CD4-positive, CD25-positive, alpha-beta regulatory T cell (primary cell): ENCODE measurements at regions not wholly inside any gene's neighbourhood (a gene's known extent, or its start where the extent isn't known, plus 50 kb on each side); places are given as distances from the start of the nearest gene placed in this dataset.
"Not testable (repeated sequence)": the region's sequence is repeated elsewhere in the genome, so short reads cannot be mapped to it uniquely, and the experiment has no call there.

Experiments
- ATAC-seq, 2 donors: fragments of 150-1000 bp; cut with Tn5 transposase; one replicate each; pipeline ENCODE4 v1.10.0; 2021; ENCODE audit warnings: low read depth in 2 of 2, moderate number of reproducible peaks in 2 of 2, moderate library complexity in 1 of 2
- DNase-seq, 3 donors: peaks; one replicate each; pipeline versions ENCODE4 v3.0.0 to v3.0.0-alpha.2; 2012 to 2022; ENCODE audit warnings: mixed read lengths in 1 of 3
- H3K27ac ChIP-seq: one replicate; pipeline ENCODE4 v1.7.0; 2013; ENCODE audit warnings: mild to moderate bottlenecking, low read length; ENCODE audit not compliant: insufficient read depth, poor library complexity, severe bottlenecking
- H3K27me3 ChIP-seq: one replicate; pipeline ENCODE4 v1.7.0; 2013; ENCODE audit warnings: low read length; ENCODE audit not compliant: control insufficient read depth, insufficient read depth
- H3K36me3 ChIP-seq: one replicate; pipeline ENCODE4 v1.7.0; 2013; ENCODE audit warnings: mild to moderate bottlenecking, low read length, moderate library complexity; ENCODE audit not compliant: control insufficient read depth, insufficient read depth
- H3K4me1 ChIP-seq: 2 replicates; pipeline ENCODE4 v1.7.0; 2013; ENCODE audit warnings: mild to moderate bottlenecking, low read length; ENCODE audit not compliant: insufficient read depth, control insufficient read depth, poor library complexity, severe bottlenecking
- H3K4me3 ChIP-seq: one replicate; pipeline ENCODE4 v1.7.0; 2013; ENCODE audit warnings: low read depth, mild to moderate bottlenecking, low read length, moderate library complexity
- H3K9me3 ChIP-seq, 2 experiments: 1 replicate in 1 of 2; 2 replicates in 1 of 2; pipeline ENCODE4 v1.7.0; 2013; ENCODE audit warnings: low read length in 2 of 2, mild to moderate bottlenecking in 1 of 2, moderate library complexity in 1 of 2; ENCODE audit not compliant: control insufficient read depth in 2 of 2
- H3K27ac Mint-ChIP-seq, 3 donors: one replicate each; pipeline ENCODE4 v1.8.0; 2020 to 2022; ENCODE audit warnings: mild to moderate bottlenecking in 3 of 3, mixed read lengths in 3 of 3, moderate library complexity in 2 of 3
- H3K27me3 Mint-ChIP-seq: one replicate; pipeline ENCODE4 v1.8.0; 2022; ENCODE audit warnings: mild to moderate bottlenecking, mixed read lengths
- H3K36me3 Mint-ChIP-seq: one replicate; pipeline ENCODE4 v1.8.0; 2020; ENCODE audit warnings: mixed read lengths
- H3K4me1 Mint-ChIP-seq, 4 donors: one replicate each; pipeline ENCODE4 v1.8.0; 2020 to 2022; ENCODE audit warnings: mixed read lengths in 4 of 4, mild to moderate bottlenecking in 1 of 4
- H3K4me3 Mint-ChIP-seq, 4 donors: one replicate each; pipeline ENCODE4 v1.8.0; 2020 to 2022; ENCODE audit warnings: mild to moderate bottlenecking in 4 of 4, mixed read lengths in 4 of 4, moderate library complexity in 3 of 4
- H3K9me3 Mint-ChIP-seq, 7 donors: one replicate each; pipeline ENCODE4 v1.8.0; 2020 to 2022; ENCODE audit warnings: mixed read lengths in 7 of 7, mild to moderate bottlenecking in 3 of 7, moderate library complexity in 2 of 7

DNA sequence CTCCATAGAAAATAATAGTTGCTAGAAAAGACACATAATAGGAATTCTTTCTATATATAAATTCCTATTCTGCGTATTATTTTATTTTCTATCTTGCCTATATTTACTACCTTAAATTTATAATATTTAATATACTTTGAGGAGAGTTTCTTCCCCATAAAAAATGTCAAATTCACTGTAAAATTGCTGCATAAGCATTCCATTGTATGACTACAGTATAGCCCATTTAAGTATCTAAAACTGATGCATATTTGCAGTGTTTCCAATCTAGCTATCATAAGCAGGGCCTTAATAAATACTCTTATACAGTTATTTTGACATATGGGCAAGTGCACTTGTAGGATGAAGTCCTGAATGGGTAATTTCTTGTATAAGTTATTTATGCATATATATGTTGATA is 1088.6 kb upstream of the EPHA6 start:
- Mint-ChIP-seq H3K4me3 (no peak overlapping the region), H3K9me3 (peaks cover 0 to 14% (median 5%) of the 10 kb centered on the region in 7 donors), H3K36me3 (no peaks in the 10 kb centered on the region), H3K27me3 (no peaks in the 10 kb centered on the region), H3K27ac (no peak overlapping the region), H3K4me1 (no peaks in the 10 kb centered on the region)
- H3K27me3 ChIP-seq: no peaks in the 10 kb centered on the region
- ATAC-seq (no peak), DNase-seq (no peak)
- H3K4me3 ChIP-seq: no peak overlapping the region
- H3K4me1 ChIP-seq: no peaks in the 10 kb centered on the region
- H3K36me3 ChIP-seq: no peaks in the 10 kb centered on the region
- no peaks in the 10 kb centered on the region for H3K9me3 ChIP-seq
- no peak overlapping the region for H3K27ac ChIP-seq

DNA sequence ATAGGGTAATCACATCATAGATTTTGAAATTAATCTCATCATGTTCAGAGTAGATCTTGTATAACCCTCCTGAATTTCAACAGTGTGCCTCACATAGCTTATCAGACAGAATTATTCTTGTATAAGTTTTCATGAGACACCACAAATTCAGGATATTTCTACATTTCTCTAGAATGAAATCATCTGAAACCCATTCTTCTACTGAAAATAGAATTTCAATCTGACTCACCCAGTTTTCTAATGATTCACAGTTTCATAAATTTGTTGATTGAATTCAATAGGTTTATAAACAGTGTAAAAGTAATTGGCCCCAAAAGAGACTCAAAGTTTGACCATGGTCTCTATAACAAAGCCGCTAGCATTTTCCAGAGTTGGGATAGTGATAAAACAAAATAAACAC is 1082.6 kb upstream of the EPHA6 start:
- no peak for ATAC-seq
- Mint-ChIP-seq H3K4me3 (no peak overlapping the region), H3K27ac (no peak overlapping the region)

DNA sequence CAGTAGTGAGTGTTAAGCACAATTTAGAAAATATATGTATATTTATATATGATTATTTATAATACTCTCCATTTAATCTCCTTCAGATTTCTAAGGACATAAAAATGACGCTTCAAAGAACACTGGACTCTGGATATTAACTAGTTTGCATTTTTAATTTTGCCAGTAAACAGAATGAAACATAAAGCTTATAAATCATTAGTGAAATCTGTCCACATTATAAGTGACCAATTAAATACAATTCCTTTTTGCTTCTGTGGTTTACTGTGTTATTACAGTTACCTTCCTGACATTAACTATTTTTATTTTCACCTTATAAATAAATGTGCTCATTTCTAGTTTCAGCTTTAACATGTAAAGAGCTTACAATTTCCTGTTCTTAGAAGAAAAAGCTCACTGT is 1081.1 kb upstream of the EPHA6 start:
- H3K4me1 Mint-ChIP-seq: no peaks in the 10 kb centered on the region
- no peak overlapping the region for H3K4me3 Mint-ChIP-seq

More for the DNA sequence above, 1082.6 kb upstream of the EPHA6 start:
- peaks cover 0 to 15% (median 5%) of the 10 kb centered on the region in 7 donors for H3K9me3 Mint-ChIP-seq
- Histone ChIP-seq H3K36me3 (no peaks in the 10 kb centered on the region), H3K4me3 (no peak overlapping the region), H3K9me3 (no peaks in the 10 kb centered on the region), H3K27ac (no peak overlapping the region), H3K27me3 (no peaks in the 10 kb centered on the region), H3K4me1 (no peaks in the 10 kb centered on the region)
- H3K36me3 Mint-ChIP-seq: no peaks in the 10 kb centered on the region
- no peaks in the 10 kb centered on the region for H3K4me1 Mint-ChIP-seq
- no peaks in the 10 kb centered on the region for H3K27me3 Mint-ChIP-seq
- no peak for DNase-seq

GRCh38 chr3:95738045-95738444 is 1076.3 kb upstream of the EPHA6 start:
- H3K9me3 Mint-ChIP-seq: peaks cover 0 to 10% (median 3%) of the 10 kb centered on the region in 7 donors
- no peaks in the 10 kb centered on the region for H3K36me3 Mint-ChIP-seq
- peak overlapping the region in 1 of 3 donors; percentile 32 for H3K27ac Mint-ChIP-seq
- H3K4me3 Mint-ChIP-seq: no peak overlapping the region
- DNase-seq (no peak), ATAC-seq (no peak)
- Histone ChIP-seq H3K27ac (no peak overlapping the region), H3K4me1 (no peaks in the 10 kb centered on the region), H3K9me3 (no peaks in the 10 kb centered on the region), H3K4me3 (no peak overlapping the region), H3K36me3 (no peaks in the 10 kb centered on the region), H3K27me3 (no peaks in the 10 kb centered on the region)
- H3K27me3 Mint-ChIP-seq: no peaks in the 10 kb centered on the region
- H3K4me1 Mint-ChIP-seq: no peaks in the 10 kb centered on the region

More for the DNA sequence above, 1081.1 kb upstream of the EPHA6 start:
- Histone ChIP-seq H3K36me3 (no peaks in the 10 kb centered on the region), H3K4me1 (no peaks in the 10 kb centered on the region), H3K4me3 (no peak overlapping the region), H3K27me3 (no peaks in the 10 kb centered on the region), H3K27ac (no peak overlapping the region), H3K9me3 (no peaks in the 10 kb centered on the region)
- no peak for ATAC-seq
- Mint-ChIP-seq H3K36me3 (no peaks in the 10 kb centered on the region), H3K9me3 (peaks cover 2 to 13% (median 7%) of the 10 kb centered on the region in 7 donors), H3K27ac (no peak overlapping the region), H3K27me3 (no peaks in the 10 kb centered on the region)
- DNase-seq: no peak

GRCh38 chr3:95744896-95745295 is 1069.5 kb upstream of the EPHA6 start:
- not testable (repeated sequence) for H3K4me1 Mint-ChIP-seq, H3K27me3 ChIP-seq, DNase-seq, H3K4me3 ChIP-seq, H3K4me1 ChIP-seq, H3K27me3 Mint-ChIP-seq, H3K27ac ChIP-seq, H3K36me3 ChIP-seq, H3K36me3 Mint-ChIP-seq, ATAC-seq, H3K9me3 ChIP-seq, H3K4me3 Mint-ChIP-seq, H3K27ac Mint-ChIP-seq
- peaks cover 0 to 17% (median 4%) of the 10 kb centered on the region in 7 donors for H3K9me3 Mint-ChIP-seq

GRCh38 chr3:95750097-95750496 is 1064.3 kb upstream of the EPHA6 start:
- Mint-ChIP-seq H3K27me3 (no peaks in the 10 kb centered on the region), H3K4me3 (no peak overlapping the region), H3K9me3 (peaks cover 0 to 15% (median 2%) of the 10 kb centered on the region in 7 donors), H3K36me3 (no peaks in the 10 kb centered on the region), H3K4me1 (peaks cover 0 to 5% (median 0%) of the 10 kb centered on the region in 4 donors), H3K27ac (no peak overlapping the region)
- Histone ChIP-seq H3K4me3 (no peak overlapping the region), H3K9me3 (no peaks in the 10 kb centered on the region), H3K4me1 (no peaks in the 10 kb centered on the region), H3K27me3 (no peaks in the 10 kb centered on the region), H3K27ac (no peak overlapping the region), H3K36me3 (no peaks in the 10 kb centered on the region)
- ATAC-seq (no peak), DNase-seq (no peak)

DNA sequence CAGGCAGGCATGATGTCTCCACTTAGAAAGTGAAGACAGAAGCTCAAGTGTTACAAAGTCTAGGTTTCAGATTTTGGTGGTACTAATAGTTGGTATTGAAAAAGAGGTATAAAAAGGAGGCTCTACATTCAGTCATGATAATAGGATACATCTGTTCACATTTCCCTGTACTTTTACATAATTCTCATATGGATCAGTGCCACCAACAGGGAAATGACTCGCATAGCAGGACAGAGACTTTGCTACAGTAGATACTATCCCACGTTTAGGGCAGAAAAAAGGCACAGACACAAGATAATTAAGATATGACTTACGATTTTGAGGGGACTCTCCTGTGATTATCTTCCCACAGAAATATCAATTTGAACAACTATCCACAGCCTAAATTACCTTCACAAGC is 1062.9 kb upstream of the EPHA6 start:
- no peak overlapping the region for H3K27ac Mint-ChIP-seq

DNA sequence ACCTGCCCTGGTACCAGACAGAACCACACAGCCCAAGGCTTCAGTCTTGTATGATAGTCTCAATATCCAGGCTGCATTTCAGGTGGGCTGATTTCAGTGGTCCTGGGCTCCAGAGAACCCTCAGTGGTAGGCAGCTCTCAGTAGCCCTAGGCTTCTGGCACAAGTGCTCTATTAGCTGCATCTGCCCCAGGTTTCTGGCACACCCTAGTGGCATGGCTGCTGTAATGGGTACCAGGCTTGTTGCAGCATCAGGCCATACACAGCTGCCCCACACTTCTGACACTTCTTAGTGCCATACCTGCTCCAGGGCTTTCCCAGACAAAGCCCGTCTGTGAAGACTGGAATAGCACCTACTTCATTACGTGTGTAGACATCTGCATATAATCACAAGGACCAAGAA is 1062.2 kb upstream of the EPHA6 start:
- H3K36me3 Mint-ChIP-seq: no peaks in the 10 kb centered on the region
- H3K9me3 Mint-ChIP-seq: peaks cover 0 to 15% (median 2%) of the 10 kb centered on the region in 7 donors
- no peak for DNase-seq
- Histone ChIP-seq H3K4me3 (no peak overlapping the region), H3K27ac (no peak overlapping the region), H3K4me1 (no peaks in the 10 kb centered on the region), H3K27me3 (no peaks in the 10 kb centered on the region), H3K36me3 (no peaks in the 10 kb centered on the region), H3K9me3 (no peaks in the 10 kb centered on the region)
- H3K4me1 Mint-ChIP-seq: no peaks in the 10 kb centered on the region
- no peak overlapping the region for H3K4me3 Mint-ChIP-seq
- no peaks in the 10 kb centered on the region for H3K27me3 Mint-ChIP-seq
- H3K27ac Mint-ChIP-seq: no peak overlapping the region
- no peak for ATAC-seq

More for the DNA sequence above, 1062.9 kb upstream of the EPHA6 start:
- Histone ChIP-seq H3K27me3 (no peaks in the 10 kb centered on the region), H3K9me3 (no peaks in the 10 kb centered on the region), H3K4me1 (no peaks in the 10 kb centered on the region), H3K4me3 (no peak overlapping the region), H3K36me3 (no peaks in the 10 kb centered on the region), H3K27ac (no peak overlapping the region)
- ATAC-seq (no peak), DNase-seq (no peak)
- Mint-ChIP-seq H3K9me3 (peaks cover 0 to 15% (median 2%) of the 10 kb centered on the region in 7 donors), H3K27me3 (no peaks in the 10 kb centered on the region), H3K4me1 (no peaks in the 10 kb centered on the region), H3K36me3 (no peaks in the 10 kb centered on the region), H3K4me3 (no peak overlapping the region)
